Spleen (tissue), 7 donors: ENCODE measurements at regions not wholly inside any gene's neighbourhood (a gene's known extent, or its start where the extent isn't known, plus 50 kb on each side); places are given as distances from the start of the nearest gene placed in this dataset.

ENCODE experiments used
- POLR2A ChIP-seq, 3 donors: fragments of 450-650 bp; IDR thresholded peaks; one replicate each; pipeline ENCODE4 v1.5.1; 2017; ENCODE audit warnings: antibody characterized with exemption in 3 of 3, mild to moderate bottlenecking in 1 of 3
- POLR2AphosphoS5 ChIP-seq, 3 donors: sonication (generic); formaldehyde crosslinking; IDR thresholded peaks; one replicate each; pipeline ENCODE4 v1.5.1; 2017; ENCODE audit warnings: antibody characterized with exemption in 3 of 3
- TF ChIP-seq, protein P1 (sequence below), 11 experiments: fragments of 200-600 bp in 7 of 11; fragments of 450-650 bp in 4 of 11; sonication (generic) in 4 of 11; IDR thresholded peaks in 8 of 11; conservative IDR thresholded peaks in 3 of 11; 1 replicate in 7 of 11; 2 replicates in 4 of 11; pipeline versions ENCODE4 v1.4.0 to v1.8.0; 2016 to 2021; ENCODE audit warnings: antibody characterized with exemption in 11 of 11, inconsistent platforms in 4 of 11, mild to moderate bottlenecking in 1 of 11
- donor health status: DM: no; HTN: no; CAD: no; lungs with moderate emphysema.
- donor health status: DM: no; HTN: no; CAD: no.
- donor health status: DM: no; HTN: no; CAD: no.

DNA sequence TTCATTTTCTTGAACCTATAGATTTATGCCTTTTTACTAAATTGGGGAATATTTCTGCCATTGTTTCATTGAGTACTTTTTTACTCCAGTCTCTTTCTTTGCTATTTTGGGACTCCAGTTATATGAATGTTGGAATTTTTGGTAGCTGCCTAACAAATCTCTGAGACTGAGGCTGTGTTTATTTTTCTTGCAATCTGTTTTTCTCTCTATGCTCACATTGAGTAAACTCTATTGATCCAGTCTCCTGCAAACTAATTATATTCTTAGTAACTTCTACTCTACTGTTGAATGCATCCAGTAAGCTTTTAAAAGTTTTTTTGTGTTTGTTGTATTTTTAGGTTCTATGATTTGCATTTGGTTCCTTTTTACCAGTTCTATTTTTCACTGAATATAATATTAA, 903.4 kb upstream of the GJE1 start:
- TF ChIP-seq, protein P1, sequence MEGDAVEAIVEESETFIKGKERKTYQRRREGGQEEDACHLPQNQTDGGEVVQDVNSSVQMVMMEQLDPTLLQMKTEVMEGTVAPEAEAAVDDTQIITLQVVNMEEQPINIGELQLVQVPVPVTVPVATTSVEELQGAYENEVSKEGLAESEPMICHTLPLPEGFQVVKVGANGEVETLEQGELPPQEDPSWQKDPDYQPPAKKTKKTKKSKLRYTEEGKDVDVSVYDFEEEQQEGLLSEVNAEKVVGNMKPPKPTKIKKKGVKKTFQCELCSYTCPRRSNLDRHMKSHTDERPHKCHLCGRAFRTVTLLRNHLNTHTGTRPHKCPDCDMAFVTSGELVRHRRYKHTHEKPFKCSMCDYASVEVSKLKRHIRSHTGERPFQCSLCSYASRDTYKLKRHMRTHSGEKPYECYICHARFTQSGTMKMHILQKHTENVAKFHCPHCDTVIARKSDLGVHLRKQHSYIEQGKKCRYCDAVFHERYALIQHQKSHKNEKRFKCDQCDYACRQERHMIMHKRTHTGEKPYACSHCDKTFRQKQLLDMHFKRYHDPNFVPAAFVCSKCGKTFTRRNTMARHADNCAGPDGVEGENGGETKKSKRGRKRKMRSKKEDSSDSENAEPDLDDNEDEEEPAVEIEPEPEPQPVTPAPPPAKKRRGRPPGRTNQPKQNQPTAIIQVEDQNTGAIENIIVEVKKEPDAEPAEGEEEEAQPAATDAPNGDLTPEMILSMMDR (IDR thresholded peaks at IDR 0.05 in 8 of 11, conservative IDR thresholded peaks at IDR 0.05 in 3 of 11): no peak
- no peak for TF ChIP-seq POLR2A (IDR thresholded peaks at IDR 0.05)
- no peak for TF ChIP-seq POLR2AphosphoS5 (IDR thresholded peaks at IDR 0.05)
